ENCODE measurements at regions not wholly inside any gene's neighbourhood (a gene's known extent, or its start where the extent isn't known, plus 50 kb on each side); places are given as distances from the start of the nearest gene placed in this dataset.
"Not testable (repeated sequence)": the region's sequence is repeated elsewhere in the genome, so short reads cannot be mapped to it uniquely, and the experiment has no call there.

- no peaks in the 10 kb centered on the region for H3K36me3 Mint-ChIP-seq
These were observed 1012.8 kb upstream of the ALCAM start for GRCh38 chr3:104353951-104354350.

GRCh38 chr3:104359546-104359945 lies 1007.2 kb upstream of the ALCAM start:
- H3K27me3 Mint-ChIP-seq = no peaks in the 10 kb centered on the region
- H3K36me3 Mint-ChIP-seq = no peaks in the 10 kb centered on the region
- H3K9me3 Mint-ChIP-seq = peaks cover 11% of the 10 kb centered on the region
- TF ChIP-seq CTCF (conservative IDR thresholded peaks at IDR 0.05) = no peak
- no peak overlapping the region for H3K4me3 Mint-ChIP-seq
- H3K27ac Mint-ChIP-seq = no peak overlapping the region
- no peaks in the 10 kb centered on the region for H3K4me1 Mint-ChIP-seq (ENCODE audit: unreplicated experiment)
- DNase-seq (ENCODE audit: extremely low spot score, unreplicated experiment) = no peak

More at GRCh38 chr3:104353951-104354350, 1012.8 kb upstream of the ALCAM start:
- no peak for TF ChIP-seq CTCF (conservative IDR thresholded peaks at IDR 0.05)
- H3K9me3 Mint-ChIP-seq = peaks cover 5% of the 10 kb centered on the region
- no peak overlapping the region for H3K27ac Mint-ChIP-seq
- no peaks in the 10 kb centered on the region for H3K4me1 Mint-ChIP-seq (ENCODE audit: unreplicated experiment)
- no peak for DNase-seq (ENCODE audit: extremely low spot score, unreplicated experiment)
- no peak overlapping the region for H3K4me3 Mint-ChIP-seq
- no peaks in the 10 kb centered on the region for H3K27me3 Mint-ChIP-seq

GRCh38 chr3:104360038-104360437 lies 1006.7 kb upstream of the ALCAM start:
- Mint-ChIP-seq H3K4me3 (no peak overlapping the region), H3K27me3 (no peaks in the 10 kb centered on the region), H3K36me3 (no peaks in the 10 kb centered on the region), H3K27ac (no peak overlapping the region), H3K9me3 (peaks cover 11% of the 10 kb centered on the region), H3K4me1 (ENCODE audit: unreplicated experiment) (no peaks in the 10 kb centered on the region)
- no peak for TF ChIP-seq CTCF (conservative IDR thresholded peaks at IDR 0.05)
- DNase-seq (ENCODE audit: extremely low spot score, unreplicated experiment) = no peak

GRCh38 chr3:104361748-104362147 lies 1005.0 kb upstream of the ALCAM start:
- H3K27ac Mint-ChIP-seq; H3K36me3 Mint-ChIP-seq; H3K4me3 Mint-ChIP-seq; H3K27me3 Mint-ChIP-seq; H3K4me1 Mint-ChIP-seq (ENCODE audit: unreplicated experiment); DNase-seq (ENCODE audit: extremely low spot score, unreplicated experiment): not testable (repeated sequence)
- peaks cover 11% of the 10 kb centered on the region for H3K9me3 Mint-ChIP-seq

- no peak overlapping the region for H3K27ac Mint-ChIP-seq
- H3K4me1 Mint-ChIP-seq (ENCODE audit: unreplicated experiment) = peaks cover 5% of the 10 kb centered on the region
- DNase-seq (ENCODE audit: extremely low spot score, unreplicated experiment) = no peak
- peaks cover 11% of the 10 kb centered on the region for H3K9me3 Mint-ChIP-seq
- no peak for TF ChIP-seq CTCF (conservative IDR thresholded peaks at IDR 0.05)
- no peak overlapping the region for H3K4me3 Mint-ChIP-seq
- H3K36me3 Mint-ChIP-seq = no peaks in the 10 kb centered on the region
- H3K27me3 Mint-ChIP-seq = no peaks in the 10 kb centered on the region
These were observed 1004.4 kb upstream of the ALCAM start for GRCh38 chr3:104362319-104362718.

- Mint-ChIP-seq H3K27me3 (no peaks in the 10 kb centered on the region), H3K4me1 (ENCODE audit: unreplicated experiment) (peaks cover 5% of the 10 kb centered on the region), H3K9me3 (no peaks in the 10 kb centered on the region), H3K36me3 (no peaks in the 10 kb centered on the region), H3K27ac (no peak overlapping the region), H3K4me3 (peak overlapping the region; percentile 8)
- no peak for DNase-seq (ENCODE audit: extremely low spot score, unreplicated experiment)
- TF ChIP-seq CTCF (conservative IDR thresholded peaks at IDR 0.05) = no peak
These were observed 999.7 kb upstream of the ALCAM start for GRCh38 chr3:104367000-104367399.

Data from type B pancreatic cell (in vitro differentiated cells).